Stimulated activated CD8-positive, alpha-beta memory T cell treated with anti-CD3 and anti-CD28 coated beads, Interleukin-15, amount 100 ng/mL, for 48 hours (primary cell): ENCODE measurements at regions not wholly inside any gene's neighbourhood (a gene's known extent, or its start where the extent isn't known, plus 50 kb on each side); places are given as distances from the start of the nearest gene placed in this dataset.

ENCODE experiments used
- DNase-seq, 2 donors: peaks; one replicate each; pipeline ENCODE4 v3.0.0-alpha.2; 2020; ENCODE audit warnings: low read depth in 2 of 2

DNA sequence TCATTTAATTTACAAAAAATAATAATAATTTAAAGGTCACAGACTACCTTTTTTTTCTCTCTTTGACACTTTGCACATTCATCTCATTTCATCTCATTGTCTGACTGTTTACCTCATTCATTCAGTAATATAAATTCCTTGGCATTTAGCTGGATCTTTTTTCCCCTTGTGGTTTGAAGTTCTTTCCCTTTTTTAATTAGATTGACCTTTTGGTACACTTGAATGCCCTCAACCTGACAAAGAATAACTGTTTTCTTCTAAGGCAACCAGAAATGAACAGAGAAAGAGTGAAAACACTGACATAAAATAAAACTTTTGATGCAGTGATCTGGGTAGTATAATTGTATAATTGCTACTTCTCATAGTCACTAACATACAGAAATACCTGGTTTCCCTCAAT lies 774.9 kb upstream of the NOVA1 start:
- no peak for DNase-seq

DNA sequence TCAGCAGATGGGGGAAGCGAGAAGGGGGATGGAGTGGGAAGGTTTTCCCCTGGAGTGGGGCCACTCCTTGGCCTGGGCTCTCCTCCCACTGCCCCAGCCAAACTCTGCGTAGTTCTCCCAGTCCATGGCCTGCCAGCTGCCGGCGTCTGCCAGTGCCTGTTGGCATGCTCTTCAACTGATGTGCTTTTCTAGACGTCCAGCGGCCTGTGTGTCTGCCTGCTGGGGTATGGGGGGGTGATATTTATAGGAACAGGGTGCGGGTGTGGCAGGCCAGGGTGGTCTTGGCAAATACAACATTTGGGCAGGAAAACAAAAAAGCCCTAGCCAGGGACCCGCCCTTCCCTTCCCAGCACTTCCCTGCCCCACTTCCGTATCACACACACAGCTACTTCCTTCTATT lies 786.3 kb upstream of the NOVA1 start:
- no peak for DNase-seq

DNA sequence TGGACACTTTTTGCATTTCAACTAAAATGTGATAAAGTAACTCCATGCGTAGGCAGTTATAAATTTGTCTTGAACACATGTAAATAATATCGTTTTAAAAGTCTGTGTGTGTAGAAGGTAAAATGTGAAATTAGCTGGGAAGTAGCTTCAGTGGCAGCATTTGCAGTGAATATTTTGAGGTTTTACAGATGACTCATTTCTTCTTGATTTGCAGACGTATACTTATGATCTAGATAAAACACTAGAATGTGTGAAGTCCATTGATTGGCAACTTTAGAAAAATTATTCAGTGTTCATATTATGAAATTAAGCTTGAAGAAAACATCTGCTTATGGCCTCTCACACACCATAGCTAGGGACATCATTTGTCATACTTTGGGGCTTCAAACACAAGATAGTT lies 788.6 kb upstream of the NOVA1 start:
- no peak for DNase-seq

DNA sequence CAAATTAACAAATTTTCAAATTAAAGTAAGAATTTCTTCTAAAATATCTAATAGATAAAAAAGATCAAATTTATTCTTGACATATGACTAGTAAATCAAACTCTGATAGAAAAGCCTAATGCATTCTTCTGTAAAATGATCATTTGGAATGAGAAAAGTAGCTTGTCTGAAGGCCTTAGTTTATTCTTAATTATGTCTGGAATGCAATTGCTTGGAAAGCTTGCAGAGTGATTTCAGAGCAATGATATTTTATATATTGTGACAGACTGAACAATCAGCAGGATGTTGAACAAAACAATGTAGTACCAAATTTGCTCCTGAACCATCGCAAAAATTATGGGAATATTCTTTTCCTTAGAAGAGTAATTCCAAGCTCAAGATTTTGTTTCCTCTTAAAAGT lies 789.6 kb upstream of the NOVA1 start:
- no peak for DNase-seq

DNA sequence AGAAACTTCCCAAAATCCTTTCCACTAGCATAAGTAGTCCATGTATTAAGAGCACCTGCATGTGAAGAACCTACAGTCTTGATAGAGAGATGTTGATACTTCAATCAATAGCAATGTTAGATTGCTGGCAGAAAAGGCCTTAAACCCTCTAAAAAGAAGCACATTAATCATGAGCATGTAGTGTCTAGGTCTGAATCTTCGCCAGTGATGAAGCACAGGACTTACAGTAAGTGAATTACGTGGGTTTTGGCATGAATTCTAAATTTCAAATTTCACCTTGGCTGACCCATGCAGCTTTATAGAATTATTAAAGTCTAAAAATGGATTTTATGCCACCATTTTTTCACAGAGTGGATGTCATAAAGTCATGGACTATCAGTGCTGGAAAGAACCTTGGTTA lies 791.6 kb upstream of the NOVA1 start:
- no peak for DNase-seq

DNA sequence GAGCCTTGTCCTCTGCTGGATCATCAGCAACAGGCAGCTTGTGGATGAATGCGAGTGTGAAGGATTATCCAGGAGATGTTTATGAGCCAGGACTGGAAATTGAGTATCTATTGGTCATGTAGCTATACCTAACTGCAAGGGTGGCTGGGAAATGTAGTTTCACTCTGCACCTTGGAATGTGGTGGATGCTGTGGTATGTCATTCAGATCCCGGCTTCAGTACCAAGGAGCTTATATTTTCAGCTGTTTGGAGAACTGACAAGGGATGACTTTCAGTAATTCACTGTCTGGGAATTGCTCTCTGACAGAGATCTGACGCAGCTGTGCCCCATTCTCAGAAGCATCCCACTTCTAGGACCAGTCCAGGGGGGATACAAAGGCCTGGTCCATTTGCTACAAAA lies 792.3 kb upstream of the NOVA1 start:
- no peak for DNase-seq

DNA sequence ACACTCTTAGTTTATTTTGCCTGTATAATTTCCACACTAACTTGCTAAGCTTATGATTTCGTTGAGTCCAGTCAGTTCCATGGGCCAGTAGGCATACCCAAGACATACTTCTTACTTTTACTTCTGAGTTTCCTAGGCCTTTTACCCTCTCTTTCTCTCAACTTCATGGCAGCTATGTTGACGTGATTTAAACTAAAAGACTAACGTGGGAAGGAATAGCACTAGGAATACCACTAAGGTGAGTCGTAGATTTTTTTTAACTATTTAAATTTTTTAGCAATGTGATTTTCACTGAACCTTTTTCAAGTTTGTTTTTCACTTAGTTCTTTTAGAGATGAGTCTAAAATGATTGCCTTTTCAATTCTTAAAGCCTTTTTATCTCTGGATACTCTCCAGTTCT lies 793.5 kb upstream of the NOVA1 start:
- no peak for DNase-seq

DNA sequence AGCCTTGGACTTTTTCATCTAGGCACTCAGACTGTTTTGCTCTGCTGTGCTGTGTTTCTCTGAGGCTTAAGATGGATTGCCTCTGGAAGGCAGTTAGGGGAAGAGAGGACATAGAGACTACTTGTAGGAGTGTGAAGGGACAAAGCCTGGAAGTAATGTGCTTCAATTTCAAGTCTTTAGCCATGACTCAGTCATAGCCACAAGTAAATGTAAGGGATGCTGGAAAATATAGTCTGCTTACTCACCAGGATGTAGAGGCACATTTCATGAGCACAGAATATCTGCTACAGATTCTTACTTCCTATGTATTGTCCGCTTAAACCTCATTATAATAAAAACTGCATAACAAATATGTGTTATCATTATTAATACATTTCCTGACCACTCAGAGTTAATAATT lies 794.3 kb upstream of the NOVA1 start:
- no peak for DNase-seq

DNA sequence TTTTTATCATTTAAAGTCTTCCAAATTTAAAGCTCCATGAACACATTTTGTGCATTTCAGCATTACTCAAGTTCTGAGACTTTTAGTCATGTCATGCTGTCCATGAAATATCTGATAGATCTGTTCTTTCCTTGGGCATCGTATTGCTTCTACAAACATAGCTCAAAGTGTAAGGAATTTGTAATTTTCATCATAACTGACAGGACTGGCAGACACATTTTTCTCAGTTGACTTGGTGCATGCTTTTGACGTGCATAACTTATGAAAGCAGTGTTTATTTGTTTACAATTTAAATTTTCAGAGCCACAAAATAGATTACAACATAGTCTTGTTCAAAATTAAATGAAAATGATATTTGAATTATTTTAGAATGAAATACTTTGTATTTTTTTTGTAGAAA lies 812.1 kb upstream of the NOVA1 start:
- DNase-seq = no peak

DNA sequence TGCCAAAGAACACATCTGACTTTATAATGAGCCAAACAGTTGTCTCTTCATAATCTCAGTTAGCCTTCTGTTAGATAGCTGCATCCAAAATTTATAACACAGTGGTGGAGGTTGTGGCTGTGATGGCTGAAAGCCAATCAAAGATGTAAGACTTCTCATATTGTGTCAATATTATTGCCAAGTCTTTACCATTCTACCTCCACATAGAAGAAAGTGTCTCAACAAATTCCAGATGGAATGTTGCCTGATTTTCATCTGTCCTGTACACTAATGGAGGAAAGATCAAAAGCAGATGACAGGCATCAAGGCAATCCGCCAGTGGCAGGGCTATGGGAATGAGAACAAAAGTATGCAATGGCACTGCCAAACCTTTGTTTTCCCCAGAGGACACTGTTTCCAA lies 813.1 kb upstream of the NOVA1 start:
- DNase-seq = no peak

DNA sequence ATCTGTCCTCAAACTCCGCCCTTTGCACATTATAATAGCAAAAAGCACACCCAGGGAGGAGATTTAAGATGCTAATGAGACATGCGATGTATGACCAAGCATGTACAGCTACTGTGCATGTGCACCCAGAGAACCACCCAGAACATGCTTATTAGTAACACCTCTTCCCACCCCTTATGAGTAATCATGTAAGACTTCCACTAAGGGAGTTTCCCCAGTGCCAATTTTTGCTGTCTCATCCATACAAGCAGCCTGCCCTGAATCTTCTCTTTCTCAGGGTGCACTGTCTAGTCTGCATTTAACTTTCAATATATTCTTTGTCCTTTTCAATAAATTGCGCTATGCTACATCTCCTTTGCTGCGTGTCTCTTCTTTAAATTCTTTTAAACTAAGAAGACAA lies 830.0 kb upstream of the NOVA1 start:
- no peak for DNase-seq

DNA sequence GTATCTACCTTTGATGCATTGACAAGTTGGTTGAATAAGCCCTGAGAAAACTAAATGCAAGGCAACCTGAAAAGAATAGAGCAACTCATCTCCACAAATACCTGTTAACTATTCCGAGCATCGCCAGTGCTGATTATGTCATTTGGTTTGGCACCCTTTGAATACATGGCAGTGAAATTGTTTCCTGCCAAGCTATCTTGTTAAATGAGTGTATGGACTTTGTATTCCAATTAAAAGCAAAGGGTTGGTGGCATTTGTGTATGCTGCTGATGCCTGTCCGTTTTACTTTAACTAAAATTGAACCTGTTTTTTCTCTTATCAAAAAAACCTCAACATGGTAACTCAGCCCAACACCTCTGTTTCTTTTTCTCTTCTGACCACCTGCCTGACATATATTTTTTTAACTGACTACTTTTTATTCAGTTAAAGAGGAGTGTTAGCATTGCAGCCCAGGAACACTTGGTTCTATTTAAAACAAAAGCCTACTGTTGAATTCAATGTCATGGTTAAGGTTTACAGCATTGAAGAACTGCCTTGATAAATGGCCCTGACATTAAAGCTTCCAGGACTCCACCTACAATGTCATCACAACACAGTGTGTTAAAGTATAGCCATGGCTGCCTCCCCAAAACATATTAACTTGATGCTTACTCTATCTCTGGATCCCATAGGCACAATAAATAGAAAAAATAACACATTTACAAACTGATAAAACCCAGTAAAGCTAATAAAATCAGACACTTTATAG lies 838.3 kb upstream of the NOVA1 start:
- DNase-seq = no peak

DNA sequence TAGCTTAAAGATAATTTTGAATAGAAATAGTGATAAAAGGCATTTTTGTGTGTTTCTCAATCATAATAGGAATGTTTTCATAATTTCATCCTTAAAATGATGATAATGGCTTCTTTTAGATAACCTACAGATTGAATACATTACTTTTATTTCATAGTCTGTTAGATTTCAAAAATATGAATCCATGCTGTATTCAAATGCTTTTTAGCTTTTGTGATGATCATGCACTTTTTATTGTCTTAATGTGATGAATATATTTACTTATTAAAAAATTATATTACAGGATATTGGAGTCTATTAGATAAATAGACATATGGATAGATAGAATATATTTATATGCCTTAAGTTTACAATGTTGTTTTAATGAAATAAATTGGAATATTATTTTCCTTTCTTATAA lies 886.8 kb upstream of the NOVA1 start:
- DNase-seq = no peak

DNA sequence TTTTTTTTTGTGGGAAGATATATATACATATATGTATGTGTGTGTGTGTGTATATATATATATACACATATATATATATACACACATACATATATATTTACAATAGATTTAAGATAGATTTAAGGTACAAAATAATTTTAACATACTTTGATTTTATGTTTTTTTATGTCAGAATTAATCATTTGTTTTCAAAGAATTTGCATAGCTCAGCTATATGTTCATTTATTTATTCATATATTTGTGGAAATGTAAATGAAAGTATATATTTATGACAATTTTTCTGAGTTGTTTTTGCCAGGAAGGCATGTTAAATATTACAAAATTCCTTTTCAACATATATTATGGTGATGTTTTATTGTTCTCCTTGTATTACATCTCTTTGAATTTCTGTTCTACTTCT lies 887.4 kb upstream of the NOVA1 start:
- DNase-seq = no peak

DNA sequence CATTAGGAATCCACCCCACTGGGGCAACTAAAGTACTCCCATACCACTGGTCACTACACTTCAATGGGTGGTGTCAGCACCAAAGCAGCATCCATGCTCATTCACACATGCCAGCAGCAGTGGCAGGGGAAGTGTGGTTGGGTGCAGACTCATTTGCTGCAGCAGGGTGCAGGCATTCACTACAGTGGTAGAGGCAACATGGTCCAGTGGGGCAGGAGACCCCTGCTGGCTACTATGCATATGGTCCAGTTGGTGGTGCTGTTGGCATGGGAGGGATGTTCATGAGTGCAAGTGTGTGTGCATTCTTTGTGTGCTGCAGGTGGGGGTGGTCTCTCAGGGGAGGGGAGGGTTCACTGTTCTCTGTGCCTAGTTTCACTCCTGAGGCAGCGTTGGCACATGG lies 908.4 kb upstream of the NOVA1 start:
- DNase-seq = no peak

DNA sequence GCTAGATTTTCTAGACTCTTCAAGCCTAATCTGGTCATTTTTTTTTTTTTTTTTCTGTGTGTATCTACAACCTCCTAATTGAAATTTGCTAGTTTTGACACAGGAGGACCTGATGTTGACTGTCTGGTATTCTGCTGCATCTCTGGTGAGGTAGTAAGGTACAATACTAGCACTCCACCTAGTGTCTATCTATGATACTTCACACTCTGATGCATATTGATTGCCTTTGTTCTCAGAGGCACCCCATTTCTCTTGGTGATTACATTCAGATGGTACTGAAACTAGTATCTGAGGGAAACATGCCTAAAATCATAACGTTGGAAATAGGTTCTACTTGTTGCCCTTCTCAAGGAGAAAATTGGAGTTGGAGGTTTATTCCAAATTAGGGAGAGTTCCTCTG lies 930.5 kb upstream of the NOVA1 start:
- DNase-seq = no peak

DNA sequence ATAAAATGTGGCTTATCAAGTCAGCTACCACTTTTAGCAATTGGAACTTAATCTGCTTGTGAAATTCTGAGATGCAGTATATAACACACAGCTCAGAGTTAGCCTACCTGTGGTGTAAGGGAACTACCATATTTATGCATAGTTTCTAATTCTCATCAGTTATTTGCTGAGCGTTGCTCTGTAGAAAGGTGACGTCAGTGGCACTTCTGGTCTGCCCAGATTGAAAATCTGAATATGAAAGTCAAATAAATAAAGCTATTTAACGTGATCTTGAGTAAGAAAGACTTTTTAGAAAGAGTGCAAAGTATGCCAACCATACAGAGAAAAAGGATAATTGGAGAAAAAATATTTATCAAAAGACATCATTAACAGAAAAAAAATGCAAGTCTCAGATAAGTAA lies 938.9 kb upstream of the NOVA1 start:
- no peak for DNase-seq

DNA sequence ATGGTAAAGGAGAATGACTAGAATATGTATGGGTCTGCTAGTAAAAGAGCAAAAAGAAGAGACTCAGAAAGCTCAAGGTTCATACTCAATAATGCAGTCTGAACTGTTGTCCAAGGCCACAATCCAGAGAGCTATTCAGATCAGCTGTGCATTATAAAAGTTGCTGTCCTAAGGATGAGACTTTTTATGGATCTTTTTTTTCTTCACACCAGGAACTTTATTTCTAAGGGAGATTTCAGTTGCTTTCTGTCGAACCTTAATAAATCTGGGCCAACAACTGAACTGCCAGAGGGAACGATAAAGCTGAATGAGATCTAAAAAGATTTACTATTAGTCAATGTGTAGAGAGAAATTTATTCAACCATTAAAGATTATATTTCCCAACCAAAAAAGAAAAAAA lies 948.3 kb upstream of the NOVA1 start:
- no peak for DNase-seq

DNA sequence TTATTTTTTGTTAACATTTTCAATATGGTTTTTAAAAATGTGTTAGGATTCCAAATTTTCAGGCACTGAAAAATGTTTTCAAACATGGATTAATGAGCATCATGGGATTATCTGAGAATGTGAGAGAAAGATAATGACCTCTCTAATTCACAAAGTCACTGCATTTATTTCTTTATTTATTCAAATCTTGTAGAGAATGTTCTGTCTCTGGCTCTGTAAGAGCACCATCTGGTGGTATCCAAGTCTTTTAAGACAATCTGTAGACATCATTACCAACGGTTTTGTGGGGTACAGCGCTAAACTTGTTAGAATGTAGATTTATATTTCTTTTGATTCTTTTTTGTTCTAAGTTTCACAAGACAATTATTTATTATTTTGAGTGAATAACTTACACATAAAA lies 956.0 kb upstream of the NOVA1 start:
- DNase-seq = no peak

DNA sequence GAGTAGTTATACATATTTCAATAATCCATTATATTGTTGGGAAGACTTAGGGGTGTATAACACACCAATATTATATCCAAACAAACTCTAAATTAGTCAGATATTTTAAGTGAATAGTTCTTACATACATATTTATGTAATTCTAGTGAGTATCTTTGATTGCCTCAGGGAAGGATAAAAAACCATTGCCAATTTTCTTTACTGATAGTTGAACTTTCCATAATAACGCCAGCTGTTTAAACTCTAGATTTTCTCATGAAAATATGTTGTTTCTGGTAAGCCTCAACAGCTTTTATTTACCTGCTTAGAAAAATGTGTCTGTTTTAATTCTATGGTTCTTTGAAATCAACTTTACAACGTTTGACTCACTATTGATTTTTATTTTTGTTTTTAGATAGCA lies 959.6 kb upstream of the NOVA1 start:
- no peak for DNase-seq

DNA sequence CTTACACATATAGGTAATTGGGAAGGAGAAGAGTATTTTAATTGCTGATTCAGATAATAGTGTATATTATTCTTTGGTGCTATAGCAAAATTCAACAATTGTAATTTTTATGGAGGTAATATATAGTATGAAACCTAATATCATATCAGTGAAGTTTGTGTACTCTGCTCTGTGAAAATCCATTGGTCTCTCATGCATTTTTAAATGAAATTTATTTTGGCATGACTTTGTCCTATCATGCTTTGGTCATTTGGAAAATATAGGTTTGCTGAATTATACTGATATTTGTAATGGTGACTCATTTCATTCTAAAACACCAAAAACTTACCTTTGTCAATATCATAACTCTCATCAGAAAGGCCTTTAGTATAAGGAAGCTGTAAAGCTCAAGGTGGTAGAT lies 962.0 kb upstream of the NOVA1 start:
- DNase-seq = no peak

DNA sequence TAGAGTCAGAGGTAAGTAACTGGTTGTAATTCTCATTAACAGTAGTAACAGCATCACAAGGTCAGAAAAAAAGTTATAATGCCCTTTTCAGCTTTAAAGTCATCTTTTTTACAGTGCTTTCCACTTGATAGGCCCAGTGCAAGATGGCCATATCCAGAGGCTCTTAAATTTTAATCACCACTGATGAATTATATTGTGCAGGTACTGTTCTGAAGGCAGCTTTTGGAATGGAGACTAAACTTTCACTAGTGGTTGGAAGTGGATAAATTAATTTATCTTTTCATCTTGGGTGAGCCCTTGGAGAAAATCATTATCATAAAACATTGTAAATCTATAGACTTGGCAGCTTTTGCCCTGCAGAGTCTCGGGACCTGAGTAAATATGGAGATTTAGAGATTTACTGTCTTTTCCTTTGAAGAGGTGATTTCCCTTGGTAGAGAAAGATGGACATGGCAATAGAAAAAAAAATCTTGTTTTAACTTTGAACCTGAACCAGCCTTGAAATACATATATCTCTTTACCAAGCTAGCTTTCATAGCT lies 969.1 kb upstream of the NOVA1 start:
- no peak for DNase-seq

DNA sequence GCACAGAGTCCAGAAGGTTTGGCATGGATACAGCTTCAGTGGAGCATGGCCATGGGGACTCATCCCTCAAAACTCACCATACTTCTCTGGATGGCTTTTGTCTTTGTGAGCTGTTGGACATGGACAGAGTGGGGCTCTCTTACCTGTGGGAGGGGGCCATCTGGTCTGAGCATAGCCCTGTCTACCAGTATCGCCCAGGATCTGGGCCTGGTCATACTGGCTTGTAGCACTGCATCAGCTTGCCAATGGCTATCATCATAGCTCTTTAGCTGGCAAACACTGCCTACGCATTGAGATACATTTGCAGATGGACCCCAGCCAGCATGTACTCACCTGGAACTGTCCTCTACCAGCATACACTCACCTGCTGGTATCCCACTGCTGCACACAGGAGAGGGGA lies 975.2 kb upstream of the NOVA1 start:
- no peak for DNase-seq

DNA sequence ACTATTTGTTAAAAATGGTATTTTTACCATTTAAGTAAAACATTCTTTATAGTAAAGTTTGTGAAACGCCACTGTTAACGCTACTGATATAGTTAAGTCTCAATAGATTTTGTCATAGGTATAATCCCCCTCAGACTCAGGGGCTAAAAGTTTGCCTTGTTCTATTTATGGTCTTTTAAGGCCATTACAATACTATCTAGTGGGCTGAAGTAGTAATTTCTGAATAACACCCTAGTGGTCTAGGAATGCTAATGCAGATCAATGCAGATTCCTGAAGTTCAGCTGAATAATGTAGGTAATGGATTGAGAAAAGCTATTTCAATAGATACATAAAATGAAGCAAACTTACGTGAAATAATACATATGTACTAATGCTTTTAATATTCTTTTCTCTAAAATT lies 989.3 kb upstream of the NOVA1 start:
- no peak for DNase-seq
